Stimulated activated naive CD8-positive, alpha-beta T cell treated with anti-CD3 and anti-CD28 coated beads, Interleukin-15, Interleukin-2, amounts not matched to agents 100 ng/mL and 50 ng/mL, for 24 hours (primary cell): ENCODE measurements at regions not wholly inside any gene's neighbourhood (a gene's known extent, or its start where the extent isn't known, plus 50 kb on each side); places are given as distances from the start of the nearest gene placed in this dataset.

Source experiments
- H3K27ac Mint-ChIP-seq: one replicate; pipeline ENCODE4 v1.8.0; 2021; ENCODE audit warnings: mild to moderate bottlenecking, mixed read lengths
- H3K27me3 Mint-ChIP-seq: one replicate; pipeline ENCODE4 v1.8.0; 2021; ENCODE audit warnings: mixed read lengths
- H3K36me3 Mint-ChIP-seq: one replicate; pipeline ENCODE4 v1.8.0; 2021; ENCODE audit warnings: low read depth, mixed read lengths
- H3K4me1 Mint-ChIP-seq: one replicate; pipeline ENCODE4 v1.8.0; 2021; ENCODE audit warnings: low read depth, mixed read lengths
- H3K4me3 Mint-ChIP-seq: one replicate; pipeline ENCODE4 v1.8.0; 2021; ENCODE audit warnings: mild to moderate bottlenecking, mixed read lengths
- H3K9me3 Mint-ChIP-seq: one replicate; pipeline ENCODE4 v1.8.0; 2021; ENCODE audit warnings: mixed read lengths

DNA sequence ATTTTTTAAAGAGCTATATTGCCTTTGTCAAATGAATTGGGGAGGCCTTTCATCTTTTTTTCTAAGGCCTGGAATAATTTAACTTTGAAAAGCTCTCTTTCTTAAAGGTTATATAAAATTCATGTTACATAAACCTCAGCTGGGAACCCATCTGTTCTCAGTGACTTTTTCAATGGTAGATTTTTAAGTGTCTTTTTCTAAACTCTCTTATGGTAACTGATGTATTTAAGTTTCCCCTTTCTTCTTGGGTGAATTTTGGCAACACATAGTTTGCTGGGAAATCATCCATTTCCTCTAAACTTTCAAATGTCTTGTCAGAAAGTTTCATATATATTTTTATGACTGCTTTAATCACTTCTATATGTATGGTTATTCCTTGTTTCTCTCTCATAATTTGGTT lies 362.2 kb upstream of the KLF6 start:
- Mint-ChIP-seq H3K4me3 (no peak overlapping the region), H3K27ac (no peak overlapping the region), H3K36me3 (no peaks in the 10 kb centered on the region), H3K4me1 (no peaks in the 10 kb centered on the region), H3K9me3 (peaks cover 6% of the 10 kb centered on the region), H3K27me3 (no peaks in the 10 kb centered on the region)

- peaks cover 22% of the 10 kb centered on the region for H3K9me3 Mint-ChIP-seq
- H3K36me3 Mint-ChIP-seq, result peaks cover 3% of the 10 kb centered on the region
- H3K4me3 Mint-ChIP-seq, result no peak overlapping the region
- H3K27me3 Mint-ChIP-seq, result no peaks in the 10 kb centered on the region
- H3K27ac Mint-ChIP-seq, result no peak overlapping the region
- H3K4me1 Mint-ChIP-seq, result no peaks in the 10 kb centered on the region
These were observed 359.8 kb upstream of the KLF6 start for GRCh38 chr10:4144817-4145216.

GRCh38 chr10:4141471-4141870 lies 356.5 kb upstream of the KLF6 start:
- H3K27ac Mint-ChIP-seq, result no peak overlapping the region

GRCh38 chr10:4138146-4138721 lies 353.2 kb upstream of the KLF6 start:
- Mint-ChIP-seq H3K4me3 (no peak overlapping the region), H3K36me3 (peaks cover 10% of the 10 kb centered on the region), H3K27me3 (no peaks in the 10 kb centered on the region), H3K4me1 (peaks cover 27% of the 10 kb centered on the region), H3K9me3 (peaks cover 31% of the 10 kb centered on the region), H3K27ac (no peak overlapping the region)

More at GRCh38 chr10:4141471-4141870, 356.5 kb upstream of the KLF6 start:
- no peak overlapping the region for H3K4me3 Mint-ChIP-seq
- peaks cover 32% of the 10 kb centered on the region for H3K9me3 Mint-ChIP-seq
- H3K36me3 Mint-ChIP-seq, result peaks cover 10% of the 10 kb centered on the region
- H3K4me1 Mint-ChIP-seq, result peaks cover 5% of the 10 kb centered on the region
- H3K27me3 Mint-ChIP-seq, result no peaks in the 10 kb centered on the region

- Mint-ChIP-seq H3K27ac (no peak overlapping the region), H3K4me1 (peaks cover 27% of the 10 kb centered on the region), H3K4me3 (no peak overlapping the region), H3K9me3 (peaks cover 31% of the 10 kb centered on the region), H3K36me3 (peaks cover 10% of the 10 kb centered on the region), H3K27me3 (no peaks in the 10 kb centered on the region)
These were observed 352.3 kb upstream of the KLF6 start for GRCh38 chr10:4137299-4137698.

DNA sequence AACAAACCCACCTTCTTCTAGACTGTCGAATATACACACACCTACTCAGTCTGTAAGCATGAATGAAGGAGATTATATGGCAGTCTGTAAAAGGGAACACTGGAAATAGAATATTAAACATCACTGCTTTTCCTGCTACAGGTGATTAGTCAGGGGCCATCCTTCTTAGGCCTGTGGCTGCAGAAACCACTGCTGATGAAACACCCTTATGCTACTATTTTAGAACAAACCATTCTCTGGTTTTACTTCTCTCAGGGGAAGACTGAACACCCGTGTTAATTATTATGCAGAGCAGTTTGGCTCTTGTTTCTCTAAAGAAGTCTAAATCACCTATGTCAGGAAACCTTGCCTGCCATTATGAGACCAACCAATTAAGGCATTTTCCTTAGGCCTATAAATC lies 351.1 kb upstream of the KLF6 start:
- Mint-ChIP-seq H3K27ac (peak overlapping the region; percentile 37), H3K9me3 (peaks cover 23% of the 10 kb centered on the region), H3K36me3 (peaks cover 7% of the 10 kb centered on the region), H3K4me1 (peaks cover 27% of the 10 kb centered on the region), H3K4me3 (no peak overlapping the region), H3K27me3 (no peaks in the 10 kb centered on the region)

GRCh38 chr10:4132216-4132556 lies 347.2 kb upstream of the KLF6 start:
- peaks cover 40% of the 10 kb centered on the region for H3K4me1 Mint-ChIP-seq
- no peaks in the 10 kb centered on the region for H3K27me3 Mint-ChIP-seq
- H3K4me3 Mint-ChIP-seq, result no peak overlapping the region
- no peaks in the 10 kb centered on the region for H3K36me3 Mint-ChIP-seq
- H3K27ac Mint-ChIP-seq, result no peak overlapping the region
- peaks cover 6% of the 10 kb centered on the region for H3K9me3 Mint-ChIP-seq

GRCh38 chr10:4131407-4132215 lies 346.6 kb upstream of the KLF6 start:
- Mint-ChIP-seq H3K27ac (no peak overlapping the region), H3K4me1 (peaks cover 36% of the 10 kb centered on the region), H3K27me3 (no peaks in the 10 kb centered on the region), H3K36me3 (peaks cover 2% of the 10 kb centered on the region), H3K4me3 (no peak overlapping the region), H3K9me3 (peaks cover 6% of the 10 kb centered on the region)

DNA sequence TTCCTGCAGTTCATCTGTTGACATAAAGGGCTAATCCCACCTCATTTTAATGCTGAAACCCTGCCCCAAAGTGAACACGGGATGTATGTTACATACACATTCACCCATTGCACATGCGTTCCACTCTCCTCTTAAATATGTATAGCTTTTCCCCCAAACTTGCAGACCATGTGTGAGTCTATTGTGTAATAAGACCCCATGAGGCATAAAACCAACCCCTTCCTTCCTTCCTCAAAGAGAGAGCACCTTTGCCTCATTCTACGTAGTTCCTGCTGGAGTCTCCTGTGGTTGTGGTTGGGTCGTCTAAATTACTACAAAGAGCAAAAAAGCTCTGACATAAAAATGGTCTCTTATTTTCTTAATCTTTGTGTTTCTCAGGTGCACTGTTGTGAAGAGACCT lies 345.7 kb upstream of the KLF6 start:
- Mint-ChIP-seq H3K4me1 (peaks cover 31% of the 10 kb centered on the region), H3K27me3 (no peaks in the 10 kb centered on the region), H3K9me3 (peaks cover 11% of the 10 kb centered on the region), H3K27ac (no peak overlapping the region), H3K36me3 (peaks cover 8% of the 10 kb centered on the region), H3K4me3 (no peak overlapping the region)

- Mint-ChIP-seq H3K36me3 (peaks cover 11% of the 10 kb centered on the region), H3K27me3 (no peaks in the 10 kb centered on the region), H3K4me3 (no peak overlapping the region), H3K9me3 (peaks cover 13% of the 10 kb centered on the region), H3K4me1 (peaks cover 24% of the 10 kb centered on the region), H3K27ac (no peak overlapping the region)
These were observed 345.0 kb upstream of the KLF6 start for GRCh38 chr10:4129866-4130477.

GRCh38 chr10:4127518-4128315 lies 342.7 kb upstream of the KLF6 start:
- H3K27me3 Mint-ChIP-seq, result no peaks in the 10 kb centered on the region
- H3K4me1 Mint-ChIP-seq, result peaks cover 17% of the 10 kb centered on the region
- no peak overlapping the region for H3K27ac Mint-ChIP-seq
- no peak overlapping the region for H3K4me3 Mint-ChIP-seq
- peaks cover 13% of the 10 kb centered on the region for H3K36me3 Mint-ChIP-seq
- H3K9me3 Mint-ChIP-seq, result peaks cover 13% of the 10 kb centered on the region

DNA sequence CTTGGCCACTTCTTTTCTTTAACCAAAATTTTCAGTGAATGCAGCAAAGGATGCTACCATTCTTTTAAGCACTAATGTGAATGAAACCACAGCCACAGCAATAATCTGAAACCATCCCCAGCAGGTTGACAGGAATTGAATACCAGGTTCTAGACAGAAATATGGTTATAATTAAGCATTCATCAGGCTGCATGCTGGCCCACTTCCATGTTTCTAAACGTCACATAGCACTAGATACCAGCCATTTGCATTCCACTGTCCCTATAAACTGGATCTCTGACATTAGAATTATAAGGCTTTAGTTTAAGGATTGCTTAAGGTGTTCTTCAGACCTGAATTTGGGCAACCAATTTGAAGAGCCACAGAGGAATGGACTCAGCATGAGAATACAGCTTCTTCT lies 340.8 kb upstream of the KLF6 start:
- H3K4me1 Mint-ChIP-seq, result peaks cover 28% of the 10 kb centered on the region
- peaks cover 13% of the 10 kb centered on the region for H3K36me3 Mint-ChIP-seq
- no peaks in the 10 kb centered on the region for H3K27me3 Mint-ChIP-seq
- H3K4me3 Mint-ChIP-seq, result no peak overlapping the region
- peaks cover 13% of the 10 kb centered on the region for H3K9me3 Mint-ChIP-seq
- H3K27ac Mint-ChIP-seq, result no peak overlapping the region

DNA sequence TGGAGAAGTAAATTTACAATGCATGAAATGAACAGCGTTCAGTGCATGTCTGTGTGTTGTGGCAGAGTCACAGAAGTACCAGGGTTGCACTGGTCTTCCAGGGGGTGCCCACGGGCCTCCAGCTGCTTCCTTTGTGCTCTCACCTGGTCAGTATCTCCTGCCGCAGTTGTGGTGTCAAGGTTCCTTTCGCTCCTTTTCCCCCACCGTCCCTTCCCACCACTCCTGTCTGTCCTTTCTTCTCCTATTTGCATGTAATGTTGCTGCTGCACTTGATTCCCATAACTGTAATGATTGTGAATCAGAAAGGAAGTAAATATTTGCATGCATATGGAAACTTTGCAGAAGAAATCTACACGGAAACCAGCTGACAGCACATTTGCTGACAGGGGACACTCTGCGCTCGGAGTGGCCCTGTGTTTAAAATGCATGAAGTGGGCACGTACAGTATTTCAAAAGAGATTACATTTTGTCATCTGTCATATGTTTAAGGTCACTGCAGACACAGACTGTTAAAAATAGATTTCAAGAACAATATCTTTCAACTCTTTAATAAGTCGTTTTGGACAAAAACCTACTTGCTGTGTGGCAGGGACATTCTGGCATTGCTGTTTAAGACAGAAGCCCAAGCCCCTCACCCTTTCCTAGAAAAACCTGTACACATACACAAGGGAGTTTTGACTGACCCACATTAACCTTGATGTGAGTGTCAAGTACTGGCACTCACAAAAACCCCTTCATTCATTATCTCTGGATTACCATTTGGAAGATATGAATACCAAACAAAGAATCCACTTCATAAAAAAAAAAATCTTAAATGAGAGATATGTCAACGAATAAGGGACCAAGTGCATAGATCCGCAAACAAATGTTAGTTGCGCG lies 336.7 kb upstream of the KLF6 start:
- H3K9me3 Mint-ChIP-seq, result peaks cover 13% of the 10 kb centered on the region
- H3K27me3 Mint-ChIP-seq, result peaks cover 3% of the 10 kb centered on the region
- peaks cover 16% of the 10 kb centered on the region for H3K4me1 Mint-ChIP-seq
- peaks cover 12% of the 10 kb centered on the region for H3K36me3 Mint-ChIP-seq
- peak overlapping the region; percentile 16 for H3K27ac Mint-ChIP-seq
- H3K4me3 Mint-ChIP-seq, result no peak overlapping the region
